ENCODE measurements at regions not wholly inside any gene's neighbourhood (a gene's known extent, or its start where the extent isn't known, plus 50 kb on each side); places are given as distances from the start of the nearest gene placed in this dataset.

DNA sequence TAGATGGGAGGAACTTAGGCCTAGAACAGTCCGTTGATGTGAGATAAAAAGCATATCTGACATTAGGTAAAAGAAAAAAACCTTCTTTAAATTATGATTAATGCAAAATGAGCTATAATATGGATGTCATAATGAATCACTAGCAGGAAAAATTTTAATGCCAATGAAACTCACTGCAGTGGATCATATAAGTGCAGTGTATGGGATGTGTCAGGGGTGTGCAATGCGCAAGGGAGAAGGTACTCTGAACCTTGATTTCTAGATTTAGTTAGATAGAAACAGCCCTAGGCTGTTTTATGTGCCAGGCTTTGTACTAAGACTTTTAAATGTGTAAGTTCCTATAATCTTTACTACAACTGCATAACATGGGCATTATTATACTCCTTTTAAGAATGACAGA lies 50.4 kb upstream of the NXPH2 start:
- Histone ChIP-seq H3K9me3 (no peaks in the 10 kb centered on the region), H3K4me2 (no peak overlapping the region), H3K9ac (no peak overlapping the region), H3K27me3 (no peaks in the 10 kb centered on the region), H3K4me3 (no peak overlapping the region), H3K36me3 (no peaks in the 10 kb centered on the region), H3K4me1 (peaks cover 8% of the 10 kb centered on the region), H3K27ac (no peak overlapping the region), H4K20me1 (no peaks in the 10 kb centered on the region)
- TF ChIP-seq Cebpa-rat (IDR thresholded peaks at IDR 0.05): no peak
